Hindlimb muscle (tissue), 1 donor: ENCODE measurements at regions not wholly inside any gene's neighbourhood (a gene's known extent, or its start where the extent isn't known, plus 50 kb on each side); places are given as distances from the start of the nearest gene placed in this dataset.
A peak's percentile ranks its signal among the peaks of the same experiment; 100 is the strongest.

Source experiments
- DNase-seq: peaks from one replicate; pipeline ENCODE4 v3.0.0-alpha.2; 2013

GRCh38 chr18:65547046-65547445, 203.8 kb upstream of the CDH7 start:
- DNase-seq, result no peak

DNA sequence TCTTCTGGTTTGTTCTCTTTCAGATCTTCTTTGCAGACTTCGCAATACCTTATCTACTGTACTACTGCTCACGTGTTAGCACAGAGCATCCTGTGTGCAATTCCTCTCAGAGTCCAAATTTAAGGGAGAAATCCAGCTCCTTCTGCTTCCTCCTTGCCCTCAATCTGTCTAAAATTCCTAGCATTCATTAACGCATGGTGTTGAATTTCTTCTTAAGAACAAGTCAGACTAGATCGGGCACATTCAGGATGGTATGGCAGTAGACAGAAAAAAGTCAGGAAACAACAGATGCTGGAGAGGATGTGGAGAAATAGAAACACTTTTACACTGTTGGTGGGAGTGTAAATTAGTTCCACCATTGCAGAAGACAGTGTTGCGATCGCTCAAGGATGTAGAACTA, 206.1 kb upstream of the CDH7 start:
- DNase-seq, result no peak

GRCh38 chr18:65527879-65528633, 222.8 kb upstream of the CDH7 start:
- no peak for DNase-seq

GRCh38 chr18:65526099-65526498, 224.7 kb upstream of the CDH7 start:
- no peak for DNase-seq

GRCh38 chr18:65523461-65523860, 227.4 kb upstream of the CDH7 start:
- DNase-seq, result no peak

- DNase-seq, result no peak
Measured at GRCh38 chr18:65522907-65523306, 227.9 kb upstream of the CDH7 start.

GRCh38 chr18:65516209-65516608, 234.6 kb upstream of the CDH7 start:
- no peak for DNase-seq

GRCh38 chr18:65498605-65499004, 252.2 kb upstream of the CDH7 start:
- DNase-seq, result no peak

DNA sequence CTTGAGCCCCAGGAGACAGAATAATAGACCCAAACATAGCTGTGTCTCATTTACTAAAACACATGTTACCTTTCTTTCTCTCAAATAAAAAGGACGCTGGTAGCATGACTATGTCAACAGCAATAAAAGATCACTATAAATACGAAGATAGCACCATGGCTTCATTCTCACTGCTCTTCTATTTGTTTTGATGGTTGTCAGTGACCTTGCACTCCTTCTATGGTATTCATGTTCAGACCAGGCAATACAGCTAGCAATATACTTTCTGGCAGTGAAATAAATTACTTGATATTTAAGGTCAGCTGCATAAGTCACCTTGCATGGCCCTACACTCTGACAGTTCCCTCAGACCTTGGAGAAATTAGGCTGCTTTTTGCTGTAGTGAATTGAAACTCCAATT, 263.2 kb upstream of the CDH7 start:
- DNase-seq, result no peak

DNA sequence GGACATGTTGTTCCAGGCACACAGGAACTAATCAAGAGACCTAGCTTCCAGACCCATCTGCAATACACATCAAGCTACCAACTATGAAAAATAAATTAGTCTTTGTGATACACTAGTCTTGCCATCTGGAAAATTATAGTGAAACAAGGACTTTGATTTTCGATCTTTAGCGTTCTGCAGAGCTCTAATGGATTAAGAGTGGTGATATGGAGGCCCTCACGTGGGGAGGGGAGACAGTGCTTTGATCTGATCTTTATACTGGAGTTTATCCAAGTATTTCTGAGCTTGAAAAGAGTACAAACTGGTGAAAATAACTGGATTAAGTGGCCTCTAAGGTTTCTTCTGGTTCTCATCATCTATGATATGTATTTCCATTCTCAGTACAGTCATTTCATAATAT, 273.4 kb upstream of the CDH7 start:
- DNase-seq, result peak; percentile 26

GRCh38 chr18:65468881-65469280, 281.9 kb upstream of the CDH7 start:
- no peak for DNase-seq

DNA sequence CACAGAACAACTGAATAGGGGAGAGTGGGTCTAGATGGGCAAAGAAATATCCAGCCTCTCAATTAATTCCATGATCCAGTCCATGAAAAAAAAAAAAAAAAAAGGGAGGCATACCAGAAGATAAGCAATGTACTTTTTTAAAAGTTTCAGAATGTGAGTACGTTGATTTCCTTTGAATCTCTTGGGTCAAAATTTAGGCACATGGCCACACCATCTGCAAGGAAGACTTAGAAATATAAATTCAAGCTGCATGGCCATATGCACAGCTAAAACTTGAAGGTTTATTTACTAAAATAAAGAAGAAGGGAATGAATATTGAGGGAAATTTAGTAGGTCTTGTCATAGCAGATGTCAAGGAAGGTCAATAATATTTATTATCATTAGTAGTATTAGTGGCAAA, 286.5 kb upstream of the CDH7 start:
- peak; percentile 44 for DNase-seq

DNA sequence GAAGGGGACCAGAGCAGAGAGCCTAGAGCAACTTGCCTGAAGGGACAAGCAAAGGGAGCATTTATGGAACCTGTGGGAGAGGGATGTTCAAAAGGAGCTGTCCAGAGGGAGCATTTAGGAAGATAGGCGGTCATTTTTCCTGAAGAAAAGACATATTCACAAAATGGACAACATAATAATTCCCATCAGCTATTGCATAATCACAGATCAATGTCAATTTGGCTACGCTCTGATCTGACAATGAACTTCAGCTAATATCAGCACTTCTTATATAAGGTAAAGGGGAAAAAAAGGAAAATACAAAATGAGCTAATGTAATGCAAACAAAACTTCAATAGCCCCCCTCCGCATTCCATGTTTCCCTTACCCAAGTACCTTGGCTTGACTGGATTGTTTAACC, 291.1 kb upstream of the CDH7 start:
- DNase-seq, result no peak

DNA sequence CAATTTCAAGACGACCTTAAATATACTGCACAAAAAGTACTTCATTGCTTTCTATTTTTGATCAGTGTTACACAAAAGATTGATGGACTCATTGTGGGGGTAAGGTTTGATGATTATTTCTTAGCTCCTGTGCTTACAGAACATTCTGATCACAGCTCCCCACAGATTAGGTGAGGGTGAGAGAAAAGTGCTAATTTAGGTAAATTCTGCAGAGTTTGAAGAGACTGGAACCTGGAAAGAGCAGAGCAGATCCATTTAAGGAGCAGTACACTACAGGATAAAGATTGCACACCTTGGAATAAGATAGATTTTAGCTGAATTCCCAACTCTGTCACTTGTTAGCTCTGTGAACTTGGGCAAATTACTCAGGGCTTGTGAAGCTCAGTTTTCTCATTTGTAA, 291.9 kb upstream of the CDH7 start:
- no peak for DNase-seq

DNA sequence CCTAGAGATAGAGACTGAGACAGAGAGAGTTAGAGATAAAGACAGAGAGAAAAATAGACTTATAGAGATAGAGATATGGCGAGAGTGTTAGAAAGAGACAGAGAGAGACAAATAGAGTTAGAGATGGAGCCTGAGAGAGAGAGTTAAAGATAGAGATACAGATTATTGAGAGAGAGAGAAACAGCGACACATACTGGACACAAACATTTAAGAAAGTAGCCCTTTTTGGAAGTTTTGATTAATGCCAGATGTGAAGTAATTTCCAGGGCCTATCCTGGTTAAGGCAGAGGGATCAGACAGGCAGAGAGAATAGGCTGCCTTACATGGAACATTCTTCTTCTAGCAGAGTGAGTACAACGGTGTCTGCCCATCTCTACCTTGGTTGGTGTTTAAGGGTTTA, 311.6 kb upstream of the CDH7 start:
- DNase-seq, result peak; percentile 34

DNA sequence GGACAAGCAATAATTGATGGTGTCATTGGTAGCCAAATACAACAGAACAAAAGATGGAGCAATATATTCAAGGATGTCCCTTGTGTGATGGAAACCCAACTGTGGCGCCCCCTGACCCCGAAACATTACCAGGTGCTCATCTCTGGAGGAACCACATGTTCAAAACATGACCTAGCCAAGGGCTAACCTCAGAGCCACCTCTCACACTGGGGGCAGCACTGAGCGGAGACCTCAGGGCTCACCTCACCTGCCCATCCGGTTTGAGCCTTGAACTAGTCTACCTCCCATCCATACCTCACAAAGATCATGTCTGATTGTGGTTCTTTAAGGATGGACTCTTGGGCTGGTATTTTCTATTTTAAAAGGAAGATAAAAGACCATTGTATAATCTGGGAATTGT, 314.4 kb upstream of the CDH7 start:
- no peak for DNase-seq

GRCh38 chr18:65435534-65435933, 315.3 kb upstream of the CDH7 start:
- no peak for DNase-seq

DNA sequence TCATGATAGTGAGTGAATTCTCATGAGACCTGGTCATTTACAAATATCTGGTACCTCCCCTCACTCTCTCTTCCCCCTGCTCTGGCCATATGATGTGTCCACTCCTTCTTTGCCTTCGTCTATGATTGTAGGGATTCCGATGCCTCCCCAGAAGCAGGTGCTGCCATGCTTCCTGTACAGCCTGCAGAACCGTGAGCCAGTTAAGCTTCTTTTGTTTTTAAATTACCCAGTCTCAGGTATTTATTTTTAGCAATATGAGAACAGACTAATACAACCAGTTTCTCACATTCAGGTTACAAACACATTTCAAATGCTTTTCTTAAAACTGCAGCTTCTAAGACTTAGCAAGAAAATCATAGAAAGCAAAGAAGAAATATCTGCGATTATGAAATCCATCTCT, 321.2 kb upstream of the CDH7 start:
- DNase-seq, result no peak

GRCh38 chr18:65425366-65425765, 325.4 kb upstream of the CDH7 start:
- no peak for DNase-seq

DNA sequence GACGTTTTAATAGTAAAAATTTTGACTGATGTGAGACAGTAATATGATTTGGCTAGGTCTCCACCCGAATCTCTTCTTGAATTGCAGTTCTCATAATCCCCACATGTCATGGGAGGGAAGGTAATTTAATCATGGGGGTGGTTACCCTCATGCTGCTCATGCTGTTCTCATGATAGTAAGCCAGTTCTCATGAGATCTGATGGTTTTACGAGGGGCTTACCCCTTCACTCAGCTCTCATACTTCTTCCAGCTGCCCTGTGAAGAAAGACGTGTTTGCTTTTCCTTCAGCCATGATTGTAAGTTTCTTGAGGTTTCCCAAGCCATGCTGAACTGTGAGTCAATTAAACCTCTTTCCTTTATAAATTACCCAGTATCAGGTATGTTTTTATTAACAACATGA, 327.0 kb upstream of the CDH7 start:
- no peak for DNase-seq

DNA sequence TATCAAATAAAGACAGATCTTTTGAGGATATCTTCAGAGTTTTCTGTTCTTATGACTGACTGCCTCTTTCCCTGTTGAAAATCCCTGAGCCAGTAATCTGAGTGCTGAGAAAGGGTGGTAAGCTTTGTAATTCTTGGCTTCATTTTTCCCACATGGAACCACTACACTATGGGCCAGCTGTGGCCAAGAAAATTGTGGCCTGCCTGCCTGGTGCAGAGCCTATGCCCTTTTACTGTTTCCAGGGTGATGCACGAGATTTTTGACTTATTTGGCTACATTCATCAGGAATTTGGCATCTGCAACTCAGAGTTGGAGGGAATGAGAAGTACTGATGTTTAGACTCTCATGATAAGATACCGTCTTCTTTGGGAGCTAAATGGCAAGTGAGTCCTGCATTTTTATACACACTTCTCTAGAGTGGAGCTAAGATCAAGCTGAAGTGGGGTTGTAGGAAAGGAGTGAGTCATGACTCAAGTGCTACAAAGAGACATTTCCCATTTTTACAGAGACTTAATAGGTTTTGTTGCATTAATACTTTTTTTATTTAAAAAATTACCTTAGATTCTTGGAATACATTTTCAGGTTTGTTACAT, 328.2 kb upstream of the CDH7 start:
- DNase-seq, result no peak

DNA sequence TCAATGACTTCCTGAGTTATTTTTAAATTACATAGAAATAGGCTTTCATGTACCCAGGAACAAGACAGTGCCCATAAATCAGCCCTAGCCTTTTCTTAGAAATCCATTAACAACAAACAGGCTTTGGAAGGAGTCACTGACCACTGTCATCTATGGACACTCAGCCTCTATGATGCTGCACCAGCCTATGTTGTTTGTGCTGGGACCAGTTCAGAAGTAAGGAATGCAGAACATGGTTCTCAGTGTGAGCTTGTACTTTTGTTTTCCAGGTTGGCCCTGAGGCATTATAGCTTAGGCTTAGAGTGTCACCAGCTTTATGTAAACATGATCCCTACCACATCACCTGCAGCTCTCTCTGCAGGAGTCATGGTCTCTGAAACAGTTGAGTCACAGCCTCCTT, 335.7 kb upstream of the CDH7 start:
- DNase-seq, result no peak

- no peak for DNase-seq
Measured at GRCh38 chr18:65414501-65414900, 336.3 kb upstream of the CDH7 start.

DNA sequence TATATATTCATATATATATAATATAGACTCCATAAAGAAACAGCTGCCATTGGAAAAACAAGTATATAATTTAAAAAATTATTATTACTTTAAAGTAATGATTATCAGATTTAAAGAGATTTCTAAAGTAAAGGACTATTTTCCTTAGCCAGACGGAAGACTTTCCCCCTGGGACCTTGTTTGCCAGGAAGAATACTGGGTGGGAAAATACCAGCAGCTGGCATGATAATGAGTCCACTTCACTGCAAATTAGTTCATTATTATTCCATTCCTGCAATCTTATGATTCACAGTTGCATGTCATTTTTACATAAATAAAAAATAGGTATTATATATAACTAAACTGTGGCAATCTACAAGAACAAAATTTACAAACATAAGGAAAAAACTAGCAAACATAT, 339.8 kb upstream of the CDH7 start:
- DNase-seq, result no peak

GRCh38 chr18:65409261-65409660, 341.6 kb upstream of the CDH7 start:
- DNase-seq, result no peak
